HG03575 (cell line): ENCODE measurements at regions not wholly inside any gene's neighbourhood (a gene's known extent, or its start where the extent isn't known, plus 50 kb on each side); places are given as distances from the start of the nearest gene placed in this dataset.

ENCODE experiments used
- ATAC-seq: cut with Tn5 transposase; IDR thresholded peaks from one replicate; pipeline ENCODE4 v1.9.1; 2021; ENCODE audit not compliant: unreplicated experiment, insufficient number of reproducible peaks, low FRiP score; ENCODE audit errors: extremely low read depth

- ATAC-seq = no peak
These were observed 276.7 kb upstream of the ECI2 start for GRCh38 chr6:4412077-4412476.

- ATAC-seq = peak; percentile 99
These were observed 272.3 kb upstream of the ECI2 start for GRCh38 chr6:4407710-4408109.

- ATAC-seq = no peak
These were observed 270.3 kb upstream of the ECI2 start for GRCh38 chr6:4405621-4406212.

GRCh38 chr6:4404415-4404814, 269.0 kb upstream of the ECI2 start:
- no peak for ATAC-seq

GRCh38 chr6:4403828-4404227, 268.5 kb upstream of the ECI2 start:
- ATAC-seq = no peak

GRCh38 chr6:4403023-4403752, 267.8 kb upstream of the ECI2 start:
- ATAC-seq = no peak

GRCh38 chr6:4402477-4402976, 267.2 kb upstream of the ECI2 start:
- no peak for ATAC-seq

GRCh38 chr6:4401408-4402368, 266.3 kb upstream of the ECI2 start:
- no peak for ATAC-seq

- no peak for ATAC-seq
These were observed 264.3 kb upstream of the ECI2 start for GRCh38 chr6:4399656-4400055.

- no peak for ATAC-seq
These were observed 263.4 kb upstream of the ECI2 start for GRCh38 chr6:4398791-4399190.

GRCh38 chr6:4397307-4397706, 261.9 kb upstream of the ECI2 start:
- no peak for ATAC-seq

GRCh38 chr6:4396044-4396443, 260.7 kb upstream of the ECI2 start:
- no peak for ATAC-seq

GRCh38 chr6:4395386-4395785, 260.0 kb upstream of the ECI2 start:
- no peak for ATAC-seq

- ATAC-seq = no peak
These were observed 259.4 kb upstream of the ECI2 start for GRCh38 chr6:4394786-4395185.

- ATAC-seq = no peak
These were observed 253.3 kb upstream of the ECI2 start for GRCh38 chr6:4388675-4389074.

- ATAC-seq = no peak
These were observed 249.3 kb upstream of the ECI2 start for GRCh38 chr6:4384656-4385055.

- no peak for ATAC-seq
These were observed 248.7 kb upstream of the ECI2 start for GRCh38 chr6:4383910-4384638.

- ATAC-seq = no peak
These were observed 247.0 kb upstream of the ECI2 start for GRCh38 chr6:4382362-4382853.

GRCh38 chr6:4381381-4381780, 246.0 kb upstream of the ECI2 start:
- ATAC-seq = no peak
